ENCODE measurements at regions not wholly inside any gene's neighbourhood (a gene's known extent, or its start where the extent isn't known, plus 50 kb on each side); places are given as distances from the start of the nearest gene placed in this dataset.

GRCh38 chr2:43003702-43004101, 211.3 kb upstream of the HAAO start:
- Histone ChIP-seq H2AFZ (no peak overlapping the region), H3K9me2 (ENCODE audit: insufficient read depth) (no peaks in the 10 kb centered on the region), H3K4me1 (replicated peaks; ENCODE audit: insufficient read depth) (no peaks in the 10 kb centered on the region), H3K4me2 (no peak overlapping the region), H3K9me3 (ENCODE audit: insufficient read depth, low read depth) (peaks cover 5% of the 10 kb centered on the region), H3F3A (ENCODE audit: insufficient read depth, low read depth) (no peaks in the 10 kb centered on the region), H3K36me3 (ENCODE audit: low read depth) (no peaks in the 10 kb centered on the region), H4K20me1 (ENCODE audit: insufficient read depth) (no peaks in the 10 kb centered on the region), H3K4me3 (no peak overlapping the region), H3K27ac (no peak overlapping the region), H3K79me2 (ENCODE audit: low read depth) (no peaks in the 10 kb centered on the region), H3K27me3 (ENCODE audit: insufficient read depth, low read depth) (no peaks in the 10 kb centered on the region)
- DNase-seq, result no peak
- POLR2A ChIA-PET (ENCODE audit: unreplicated experiment), result interaction anchor here (0.6 kb wide), 1 partner anchor 70 kb away, joined by 4 read pairs; no protein-coding TSS in a partner anchor
- intact Hi-C loops (cut with micrococcal nuclease; ENCODE audit: unreplicated experiment), result no loop called here
- no TSS peak for BruUV-seq (replicated peaks)
- CTCF ChIA-PET, result no interaction called here
- TF ChIP-seq CTCF (conservative IDR thresholded peaks at IDR 0.05), result no peak
- no peak for TF ChIP-seq EZH2 (IDR thresholded peaks at IDR 0.05; ENCODE audit: low read depth)

GRCh38 chr2:43001787-43002468, 209.5 kb upstream of the HAAO start:
- Histone ChIP-seq H3K9me3 (ENCODE audit: insufficient read depth, low read depth) (no peaks in the 10 kb centered on the region), H4K20me1 (ENCODE audit: insufficient read depth) (no peaks in the 10 kb centered on the region), H3K36me3 (ENCODE audit: low read depth) (no peaks in the 10 kb centered on the region), H3K27me3 (ENCODE audit: insufficient read depth, low read depth) (no peaks in the 10 kb centered on the region), H3K4me1 (replicated peaks; ENCODE audit: insufficient read depth) (peaks cover 2% of the 10 kb centered on the region; the same call in 1 of the 2 replicates), H3K9me2 (ENCODE audit: insufficient read depth) (no peaks in the 10 kb centered on the region), H3K79me2 (ENCODE audit: low read depth) (no peaks in the 10 kb centered on the region), H3K4me3 (no peak overlapping the region), H3K4me2 (no peak overlapping the region), H3F3A (ENCODE audit: insufficient read depth, low read depth) (no peaks in the 10 kb centered on the region), H3K27ac (no peak overlapping the region), H2AFZ (no peak overlapping the region)
- POLR2A ChIA-PET (ENCODE audit: unreplicated experiment), result no interaction called here
- TF ChIP-seq EZH2 (IDR thresholded peaks at IDR 0.05; ENCODE audit: low read depth) (no peak), CTCF (conservative IDR thresholded peaks at IDR 0.05) (no peak)
- intact Hi-C loops (cut with micrococcal nuclease; ENCODE audit: unreplicated experiment), result no loop called here
- CTCF ChIA-PET, result no interaction called here
- DNase-seq, result no peak
- no TSS peak for BruUV-seq (replicated peaks)

- no peaks in the 10 kb centered on the region for H3K36me3 ChIP-seq (ENCODE audit: low read depth)
- DNase-seq, result no peak
- intact Hi-C loops (cut with micrococcal nuclease; ENCODE audit: unreplicated experiment), result no loop called here
- 0 out of 2 replicates have a peak, but pooled peaks cover 1% of the 10 kb centered on the region for H3K9me3 ChIP-seq (ENCODE audit: insufficient read depth, low read depth)
- H3F3A ChIP-seq (ENCODE audit: insufficient read depth, low read depth), result no peaks in the 10 kb centered on the region
- TF ChIP-seq CTCF (conservative IDR thresholded peaks at IDR 0.05) (no peak), EZH2 (IDR thresholded peaks at IDR 0.05; ENCODE audit: low read depth) (no peak)
- POLR2A ChIA-PET (ENCODE audit: unreplicated experiment), result interaction anchor here (0.6 kb wide), 1 partner anchor 92 kb away, joined by 4 read pairs; no protein-coding TSS in a partner anchor
- H3K27me3 ChIP-seq (ENCODE audit: insufficient read depth, low read depth), result no peaks in the 10 kb centered on the region
- H3K9me2 ChIP-seq (ENCODE audit: insufficient read depth), result no peaks in the 10 kb centered on the region
- H4K20me1 ChIP-seq (ENCODE audit: insufficient read depth), result no peaks in the 10 kb centered on the region
- H3K4me3 ChIP-seq, result no peak overlapping the region
- BruUV-seq (replicated peaks), result no TSS peak
- CTCF ChIA-PET, result no interaction called here
- no peaks in the 10 kb centered on the region for H3K79me2 ChIP-seq (ENCODE audit: low read depth)
- H3K4me1 ChIP-seq (replicated peaks; ENCODE audit: insufficient read depth), result peaks cover 8% of the 10 kb centered on the region; the same call in 1 of the 2 replicates
- H2AFZ ChIP-seq, result no peak overlapping the region
- no peak overlapping the region for H3K27ac ChIP-seq
- H3K4me2 ChIP-seq, result no peak overlapping the region
These were observed 208.6 kb upstream of the HAAO start for GRCh38 chr2:43001055-43001378.

All from PC-9 (cell line).